ENCODE measurements at regions not wholly inside any gene's neighbourhood (a gene's known extent, or its start where the extent isn't known, plus 50 kb on each side); places are given as distances from the start of the nearest gene placed in this dataset.

DNA sequence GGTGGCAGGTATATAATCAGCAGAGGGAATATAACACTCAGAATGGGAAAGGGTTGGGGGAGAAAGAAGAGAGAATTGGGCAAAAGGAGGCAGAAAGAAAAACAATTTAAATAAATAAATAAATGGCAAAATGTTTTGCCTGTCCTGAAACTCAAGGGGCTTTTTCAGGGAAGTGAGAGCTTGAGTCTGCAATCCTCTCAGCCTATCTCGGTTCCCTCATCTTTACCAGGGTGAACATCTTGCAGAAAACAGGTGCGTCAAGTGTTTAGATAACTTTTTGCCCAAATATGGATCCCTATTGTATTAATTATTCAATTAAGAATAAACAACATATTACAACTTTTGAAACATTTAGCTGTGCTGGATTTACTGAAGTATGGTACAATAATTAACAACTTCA lies 343.0 kb upstream of the EDIL3 start:
- Histone ChIP-seq H3K36me3 (no peaks in the 10 kb centered on the region), H3K9me3 (no peaks in the 10 kb centered on the region), H3K4me3 (ENCODE audit: low read depth in 1 of 2, low read length in 1 of 2) (no peak overlapping the region), H3K27ac (no peak overlapping the region), H3K4me1 (ENCODE audit: control insufficient read depth in 1 of 2, insufficient read depth in 1 of 2, low read depth in 1 of 2, low read length in 1 of 2) (no peaks in the 10 kb centered on the region), H3K27me3 (no peaks in the 10 kb centered on the region)
- TF ChIP-seq, protein P1, sequence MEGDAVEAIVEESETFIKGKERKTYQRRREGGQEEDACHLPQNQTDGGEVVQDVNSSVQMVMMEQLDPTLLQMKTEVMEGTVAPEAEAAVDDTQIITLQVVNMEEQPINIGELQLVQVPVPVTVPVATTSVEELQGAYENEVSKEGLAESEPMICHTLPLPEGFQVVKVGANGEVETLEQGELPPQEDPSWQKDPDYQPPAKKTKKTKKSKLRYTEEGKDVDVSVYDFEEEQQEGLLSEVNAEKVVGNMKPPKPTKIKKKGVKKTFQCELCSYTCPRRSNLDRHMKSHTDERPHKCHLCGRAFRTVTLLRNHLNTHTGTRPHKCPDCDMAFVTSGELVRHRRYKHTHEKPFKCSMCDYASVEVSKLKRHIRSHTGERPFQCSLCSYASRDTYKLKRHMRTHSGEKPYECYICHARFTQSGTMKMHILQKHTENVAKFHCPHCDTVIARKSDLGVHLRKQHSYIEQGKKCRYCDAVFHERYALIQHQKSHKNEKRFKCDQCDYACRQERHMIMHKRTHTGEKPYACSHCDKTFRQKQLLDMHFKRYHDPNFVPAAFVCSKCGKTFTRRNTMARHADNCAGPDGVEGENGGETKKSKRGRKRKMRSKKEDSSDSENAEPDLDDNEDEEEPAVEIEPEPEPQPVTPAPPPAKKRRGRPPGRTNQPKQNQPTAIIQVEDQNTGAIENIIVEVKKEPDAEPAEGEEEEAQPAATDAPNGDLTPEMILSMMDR (IDR thresholded peaks at IDR 0.05), result no peak

DNA sequence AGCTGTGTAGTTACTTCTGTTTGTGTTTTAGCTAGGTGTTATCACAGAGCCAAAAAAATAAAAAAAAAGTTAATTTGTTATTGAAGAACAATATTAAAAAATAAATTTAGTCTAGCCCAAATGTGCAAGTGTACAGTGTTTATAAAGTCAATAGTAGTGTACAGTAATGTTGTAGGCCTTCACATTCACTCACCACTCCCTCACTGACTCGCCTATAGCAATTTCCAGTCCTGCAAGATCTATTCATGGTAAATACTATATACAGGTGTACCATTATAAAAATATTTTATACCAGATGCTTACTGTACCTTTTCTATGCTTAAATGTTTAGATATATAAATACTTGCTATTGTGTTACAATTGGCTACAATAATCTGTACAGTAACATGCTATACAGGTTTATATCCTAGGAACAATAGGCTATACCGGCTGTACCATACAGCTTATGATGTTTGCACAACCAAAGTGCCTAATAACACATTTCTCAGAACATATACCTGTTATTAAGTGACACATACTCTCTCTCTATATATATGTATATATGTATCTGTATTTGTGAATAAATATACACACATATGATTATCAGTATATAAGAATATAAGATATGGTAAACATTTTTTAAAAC lies 341.4 kb upstream of the EDIL3 start:
- Histone ChIP-seq H3K27me3 (no peaks in the 10 kb centered on the region), H3K36me3 (no peaks in the 10 kb centered on the region), H3K4me1 (ENCODE audit: control insufficient read depth in 1 of 2, insufficient read depth in 1 of 2, low read depth in 1 of 2, low read length in 1 of 2) (no peaks in the 10 kb centered on the region), H3K27ac (no peak overlapping the region), H3K4me3 (ENCODE audit: low read depth in 1 of 2, low read length in 1 of 2) (no peak overlapping the region), H3K9me3 (no peaks in the 10 kb centered on the region)
- TF ChIP-seq, protein P1 (IDR thresholded peaks at IDR 0.05), result no peak

DNA sequence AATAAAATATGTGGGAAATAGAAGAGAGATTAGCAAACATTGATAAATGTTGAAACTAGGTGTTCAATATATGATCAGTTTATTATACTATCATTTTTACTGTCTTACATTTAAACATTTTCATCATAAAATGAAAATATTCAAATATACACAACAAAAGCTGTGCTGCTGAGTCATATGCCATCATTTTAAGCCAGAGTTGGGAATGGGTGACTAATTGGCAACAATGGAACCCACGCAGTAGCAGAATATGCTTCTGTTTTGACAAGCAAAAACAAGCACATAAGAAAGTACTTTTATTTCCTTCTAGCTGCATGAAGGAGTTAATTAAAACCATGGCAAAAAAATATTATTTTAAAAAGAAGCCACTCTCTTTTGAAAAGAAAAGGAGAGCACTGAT lies 340.0 kb upstream of the EDIL3 start:
- Histone ChIP-seq H3K4me3 (ENCODE audit: low read depth in 1 of 2, low read length in 1 of 2) (no peak overlapping the region), H3K36me3 (no peaks in the 10 kb centered on the region), H3K27me3 (no peaks in the 10 kb centered on the region), H3K4me1 (ENCODE audit: control insufficient read depth in 1 of 2, insufficient read depth in 1 of 2, low read depth in 1 of 2, low read length in 1 of 2) (no peaks in the 10 kb centered on the region), H3K27ac (no peak overlapping the region), H3K9me3 (no peaks in the 10 kb centered on the region)
- TF ChIP-seq, protein P1 (IDR thresholded peaks at IDR 0.05), result no peak

DNA sequence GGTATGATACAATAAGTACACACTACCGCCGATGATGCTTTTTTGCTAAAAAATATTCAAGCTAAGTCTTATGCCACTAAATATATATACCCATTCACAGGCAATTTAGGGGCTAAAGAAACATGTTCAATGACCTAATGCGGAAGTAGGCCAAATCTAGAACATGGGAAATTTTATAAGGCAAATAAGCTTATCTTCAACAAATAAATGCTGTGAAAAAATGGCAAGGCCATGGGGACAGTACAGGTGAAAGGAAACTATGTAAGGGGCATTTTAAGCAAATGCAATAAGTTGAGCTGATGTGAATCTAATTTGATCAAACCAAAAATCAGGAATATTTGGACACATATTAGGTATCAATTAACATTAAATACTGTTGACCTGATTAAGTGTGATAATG lies 339.5 kb upstream of the EDIL3 start:
- Histone ChIP-seq H3K9me3 (no peaks in the 10 kb centered on the region), H3K4me3 (ENCODE audit: low read depth in 1 of 2, low read length in 1 of 2) (no peak overlapping the region), H3K27ac (no peak overlapping the region), H3K36me3 (no peaks in the 10 kb centered on the region), H3K27me3 (no peaks in the 10 kb centered on the region), H3K4me1 (ENCODE audit: control insufficient read depth in 1 of 2, insufficient read depth in 1 of 2, low read depth in 1 of 2, low read length in 1 of 2) (no peaks in the 10 kb centered on the region)
- TF ChIP-seq, protein P1 (IDR thresholded peaks at IDR 0.05), result no peak

DNA sequence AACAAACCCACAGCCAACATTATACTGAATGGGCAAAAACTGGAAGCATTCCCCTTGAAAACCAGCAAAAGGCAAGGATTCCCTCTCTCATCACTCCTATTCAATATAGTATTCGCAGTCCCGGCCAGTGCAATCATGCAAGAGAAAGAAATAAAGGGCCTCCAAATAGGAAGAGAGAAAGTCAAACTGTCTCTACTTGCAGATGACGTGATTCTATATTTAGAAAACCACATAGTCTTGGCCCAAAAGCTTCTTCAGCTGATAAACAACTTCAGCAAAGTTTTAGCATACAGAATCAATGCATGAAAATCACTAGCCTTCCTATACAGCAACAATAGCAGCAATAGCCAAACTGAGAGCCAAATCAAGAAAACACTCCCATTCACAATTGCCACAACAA lies 333.7 kb upstream of the EDIL3 start:
- no peak overlapping the region for H3K4me3 ChIP-seq (ENCODE audit: low read depth in 1 of 2, low read length in 1 of 2)
- no peaks in the 10 kb centered on the region for H3K27me3 ChIP-seq
- H3K27ac ChIP-seq, result no peak overlapping the region
- no peaks in the 10 kb centered on the region for H3K9me3 ChIP-seq
- H3K4me1 ChIP-seq (ENCODE audit: control insufficient read depth in 1 of 2, insufficient read depth in 1 of 2, low read depth in 1 of 2, low read length in 1 of 2), result no peaks in the 10 kb centered on the region
- H3K36me3 ChIP-seq, result no peaks in the 10 kb centered on the region
- TF ChIP-seq, protein P1 (IDR thresholded peaks at IDR 0.05), result no peak

DNA sequence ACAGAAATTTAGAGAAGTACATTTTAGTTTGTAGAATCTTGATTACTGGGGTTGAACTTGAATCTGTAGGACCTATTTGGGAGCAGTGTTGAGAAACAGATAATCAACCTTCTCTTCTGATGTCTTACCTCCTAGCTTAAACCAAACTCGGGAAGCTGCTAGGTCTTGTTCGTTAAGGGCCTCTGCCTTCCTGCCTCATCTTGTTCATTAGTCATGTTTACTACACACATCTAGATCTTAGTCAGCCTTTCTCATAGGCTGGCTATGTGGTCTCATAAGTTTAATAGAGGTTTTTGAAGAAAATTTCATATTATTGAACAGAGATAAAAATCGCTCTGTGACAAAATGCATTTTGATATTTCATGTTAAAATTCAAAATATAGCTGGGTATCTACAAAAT lies 331.0 kb upstream of the EDIL3 start:
- no peak overlapping the region for H3K4me3 ChIP-seq (ENCODE audit: low read depth in 1 of 2, low read length in 1 of 2)
- no peak overlapping the region for H3K27ac ChIP-seq
- no peaks in the 10 kb centered on the region for H3K4me1 ChIP-seq (ENCODE audit: control insufficient read depth in 1 of 2, insufficient read depth in 1 of 2, low read depth in 1 of 2, low read length in 1 of 2)
- H3K27me3 ChIP-seq, result no peaks in the 10 kb centered on the region
- no peaks in the 10 kb centered on the region for H3K36me3 ChIP-seq
- TF ChIP-seq, protein P1 (IDR thresholded peaks at IDR 0.05), result no peak
- no peaks in the 10 kb centered on the region for H3K9me3 ChIP-seq

Data from neutrophil (primary cell).